Endothelial cell of hepatic sinusoid (primary cell): ENCODE measurements at regions not wholly inside any gene's neighbourhood (a gene's known extent, or its start where the extent isn't known, plus 50 kb on each side); places are given as distances from the start of the nearest gene placed in this dataset.

ENCODE experiments used
- in situ Hi-C: cut with HindIII; loops from 2 replicates; pipeline ENCODE4 v1.10.0; 2017; ENCODE audit warnings: low sequenced_read_pairs

- in situ Hi-C loops, result loop anchor here (5.0 to 10.0 kb wide), 2 partner anchors 95 to 377 kb away; no protein-coding TSS in a partner anchor
These were observed 71.1 kb upstream of the CD180 start for GRCh38 chr5:67267512-67268216.

GRCh38 chr5:67266654-67267350 is 70.2 kb upstream of the CD180 start:
- in situ Hi-C loops, result loop anchor here (5.0 to 10.0 kb wide), 2 partner anchors 95 to 378 kb away; no protein-coding TSS in a partner anchor

GRCh38 chr5:67265951-67266350 is 69.4 kb upstream of the CD180 start:
- in situ Hi-C loops, result loop anchor here (5.0 to 10.0 kb wide), 2 partner anchors 96 to 379 kb away; no protein-coding TSS in a partner anchor

GRCh38 chr5:67263656-67264408 is 67.2 kb upstream of the CD180 start:
- in situ Hi-C loops, result loop anchor here (10.0 kb wide), 1 partner anchor 381 kb away; no protein-coding TSS in a partner anchor

- in situ Hi-C loops, result loop anchor here (10.0 kb wide), 1 partner anchor 382 kb away; no protein-coding TSS in a partner anchor
These were observed 66.4 kb upstream of the CD180 start for GRCh38 chr5:67262956-67263355.

GRCh38 chr5:67262206-67262605 is 65.6 kb upstream of the CD180 start:
- in situ Hi-C loops, result loop anchor here (10.0 kb wide), 1 partner anchor 383 kb away; no protein-coding TSS in a partner anchor

GRCh38 chr5:67259548-67260215 is 63.1 kb upstream of the CD180 start:
- in situ Hi-C loops, result loop anchor here (10.0 kb wide), 2 partner anchors 385 to 995 kb away; no protein-coding TSS in a partner anchor

- in situ Hi-C loops, result loop anchor here (10.0 kb wide), 1 partner anchor 997 kb away; no protein-coding TSS in a partner anchor
These were observed 60.9 kb upstream of the CD180 start for GRCh38 chr5:67257500-67257899.

GRCh38 chr5:67257077-67257476 is 60.5 kb upstream of the CD180 start:
- in situ Hi-C loops, result loop anchor here (10.0 kb wide), 1 partner anchor 998 kb away; no protein-coding TSS in a partner anchor

GRCh38 chr5:67255881-67256280 is 59.3 kb upstream of the CD180 start:
- in situ Hi-C loops, result loop anchor here (10.0 kb wide), 1 partner anchor 999 kb away; no protein-coding TSS in a partner anchor

GRCh38 chr5:67253911-67254310 is 57.3 kb upstream of the CD180 start:
- in situ Hi-C loops, result loop anchor here (10.0 kb wide), 1 partner anchor 1001 kb away; no protein-coding TSS in a partner anchor

- in situ Hi-C loops, result no loop called here
These were observed 52.9 kb upstream of the CD180 start for GRCh38 chr5:67249590-67249895.

GRCh38 chr5:67248703-67249589 is 52.3 kb upstream of the CD180 start:
- in situ Hi-C loops, result no loop called here

GRCh38 chr5:67246546-67247268 is 50.1 kb upstream of the CD180 start:
- in situ Hi-C loops, result no loop called here
